DOHH2 (cell line): ENCODE measurements at regions not wholly inside any gene's neighbourhood (a gene's known extent, or its start where the extent isn't known, plus 50 kb on each side); places are given as distances from the start of the nearest gene placed in this dataset.

Source experiments
- H3F3A ChIP-seq: fragments of 200-600 bp; sonication (generic), shearing (Covaris generic); 2 replicates; pipeline ENCODE4 v1.6.0; 2016; ENCODE audit warnings: antibody characterized with exemption, mild to moderate bottlenecking; ENCODE audit not compliant: control insufficient read depth, insufficient read depth
- H3K27ac ChIP-seq: fragments of 200-600 bp; sonication (generic); 2 replicates; pipeline ENCODE4 v1.5.1; 2014; ENCODE audit warnings: low read depth, mild to moderate bottlenecking, low read length, moderate library complexity
- H3K27me3 ChIP-seq: fragments of 200-600 bp; sonication (generic); 2 replicates; pipeline ENCODE4 v1.6.1; 2014; ENCODE audit warnings: mild to moderate bottlenecking, low read length, mixed read lengths; ENCODE audit not compliant: control insufficient read depth
- H3K36me3 ChIP-seq: fragments of 200-600 bp; sonication (generic); 2 replicates; pipeline ENCODE4 v1.6.1; 2014; ENCODE audit warnings: mild to moderate bottlenecking, low read length, moderate library complexity, mixed read lengths; ENCODE audit not compliant: control insufficient read depth
- H3K4me1 ChIP-seq: fragments of 200-600 bp; sonication (generic); 2 replicates; pipeline ENCODE4 v1.6.1; 2014; ENCODE audit warnings: mild to moderate bottlenecking, low read length, mixed read lengths; ENCODE audit not compliant: control insufficient read depth
- H3K4me2 ChIP-seq: fragments of 200-600 bp; sonication (generic); 2 replicates; pipeline ENCODE4 v1.6.0; 2014; ENCODE audit warnings: mild to moderate bottlenecking, low read length, moderate library complexity
- H3K4me3 ChIP-seq: fragments of 200-600 bp; sonication (generic); 2 replicates; pipeline ENCODE4 v1.5.1; 2014; ENCODE audit warnings: mild to moderate bottlenecking, low read length, mixed read lengths
- H3K79me2 ChIP-seq: fragments of 200-600 bp; sonication (generic); 2 replicates; pipeline ENCODE4 v1.6.1; 2014; ENCODE audit warnings: mild to moderate bottlenecking, low read length, mixed read lengths; ENCODE audit not compliant: control insufficient read depth
- H3K9me2 ChIP-seq: fragments of 200-600 bp; sonication (generic); replicated peaks from 2 replicates; pipeline ENCODE4 v1.6.1; 2014; ENCODE audit warnings: mild to moderate bottlenecking, low read length, mixed read lengths; ENCODE audit not compliant: control insufficient read depth
- H3K9me3 ChIP-seq: fragments of 200-600 bp; sonication (generic); 2 replicates; pipeline ENCODE4 v1.6.1; 2014; ENCODE audit warnings: antibody characterized with exemption, low read length, mixed read lengths; ENCODE audit not compliant: control insufficient read depth, insufficient read depth
- H4K20me1 ChIP-seq: fragments of 200-600 bp; sonication (generic); 2 replicates; pipeline ENCODE4 v1.6.0; 2014; ENCODE audit warnings: low read depth, mild to moderate bottlenecking, antibody characterized with exemption, low read length, moderate library complexity; ENCODE audit not compliant: control insufficient read depth, insufficient read depth
- CTCF ChIP-seq: fragments of 200-600 bp; sonication (generic); IDR thresholded peaks from one replicate; pipeline ENCODE4 v1.5.1; 2014; ENCODE audit warnings: antibody characterized with exemption, mild to moderate bottlenecking, low read depth, low read length; ENCODE audit not compliant: poor library complexity, severe bottlenecking
- EZH2phosphoT487 ChIP-seq: fragments of 200-600 bp; sonication (generic); IDR thresholded peaks from 2 replicates; pipeline ENCODE4 v1.6.1; 2017; ENCODE audit warnings: borderline replicate concordance, mild to moderate bottlenecking, antibody characterized with exemption, low read length, moderate library complexity, mixed read lengths

GRCh38 chr22:44382116-44383038 is 69.6 kb upstream of the SHISAL1 start:
- Histone ChIP-seq H3K27me3 (no peaks in the 10 kb centered on the region), H3K9me3 (no peaks in the 10 kb centered on the region), H3K79me2 (no peaks in the 10 kb centered on the region), H4K20me1 (no peaks in the 10 kb centered on the region), H3K4me3 (no peak overlapping the region), H3F3A (no peaks in the 10 kb centered on the region), H3K9me2 (no peaks in the 10 kb centered on the region), H3K4me2 (no peak overlapping the region), H3K36me3 (no peaks in the 10 kb centered on the region), H3K27ac (no peak overlapping the region), H3K4me1 (no peaks in the 10 kb centered on the region)
- TF ChIP-seq CTCF (no peak), EZH2phosphoT487 (no peak)

- no peaks in the 10 kb centered on the region for H3K79me2 ChIP-seq
- TF ChIP-seq EZH2phosphoT487 (no peak), CTCF (no peak)
- no peak overlapping the region for H3K27ac ChIP-seq
- H3K9me2 ChIP-seq = no peaks in the 10 kb centered on the region
- no peaks in the 10 kb centered on the region for H3K27me3 ChIP-seq
- H3F3A ChIP-seq = no peaks in the 10 kb centered on the region
- H3K4me3 ChIP-seq = no peak overlapping the region
- no peaks in the 10 kb centered on the region for H4K20me1 ChIP-seq
- H3K36me3 ChIP-seq = no peaks in the 10 kb centered on the region
- no peaks in the 10 kb centered on the region for H3K4me1 ChIP-seq
- no peaks in the 10 kb centered on the region for H3K9me3 ChIP-seq
- no peak overlapping the region for H3K4me2 ChIP-seq
These were observed 69.0 kb upstream of the SHISAL1 start for GRCh38 chr22:44381761-44382115.

GRCh38 chr22:44380756-44381486 is 68.2 kb upstream of the SHISAL1 start:
- Histone ChIP-seq H3K4me2 (no peak overlapping the region), H3K4me1 (no peaks in the 10 kb centered on the region), H3K27me3 (no peaks in the 10 kb centered on the region), H4K20me1 (no peaks in the 10 kb centered on the region), H3K36me3 (no peaks in the 10 kb centered on the region), H3K4me3 (no peak overlapping the region), H3K79me2 (no peaks in the 10 kb centered on the region), H3K9me2 (no peaks in the 10 kb centered on the region), H3F3A (no peaks in the 10 kb centered on the region), H3K27ac (no peak overlapping the region), H3K9me3 (no peaks in the 10 kb centered on the region)
- no peak for TF ChIP-seq CTCF
- TF ChIP-seq EZH2phosphoT487 = no peak
